ENCODE measurements at regions not wholly inside any gene's neighbourhood (a gene's known extent, or its start where the extent isn't known, plus 50 kb on each side); places are given as distances from the start of the nearest gene placed in this dataset.

DNA sequence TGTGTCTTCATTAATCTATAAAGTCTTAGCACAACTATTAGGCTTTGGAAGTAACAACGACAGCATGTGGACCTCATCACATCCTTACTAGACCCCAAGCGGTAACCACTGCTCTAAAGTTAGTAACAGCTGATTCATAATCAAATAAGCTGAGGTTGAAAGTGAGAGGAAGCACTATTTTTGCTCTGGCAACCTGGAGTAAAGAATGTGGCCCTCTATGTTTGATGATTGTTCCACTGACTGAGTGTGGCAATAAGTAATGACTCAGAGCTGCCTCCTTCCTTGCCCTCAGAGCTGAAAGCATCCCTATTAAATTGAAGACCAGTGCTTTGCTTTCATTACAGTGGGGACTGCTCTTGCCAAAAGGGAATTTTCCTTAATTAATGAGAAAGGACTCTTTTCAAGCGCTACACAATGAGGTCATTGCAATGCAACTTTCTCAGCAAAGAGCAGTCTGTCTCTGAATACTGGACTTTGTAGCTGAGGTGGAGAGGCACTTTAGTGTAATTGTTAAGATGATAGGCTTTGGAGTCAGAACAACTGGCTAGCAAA, 906.1 kb upstream of the RAG2 start:
- FAIRE-seq (peak; percentile 93), DNase-seq (ENCODE audit: low read depth, low spot score) (peak; percentile 78), ATAC-seq (peak; percentile 93)
- no peaks in the 10 kb centered on the region for H4K20me1 ChIP-seq (ENCODE audit: control insufficient read depth, insufficient read depth)
- WGBS (ENCODE audit: insufficient coverage, insufficient replicate concordance, low lambda C conversion rate, missing lambda C conversion rate): 2% methylated on average over 3 of the region's 3 CpGs
- no peaks in the 10 kb centered on the region for H3K36me3 ChIP-seq (ENCODE audit: control insufficient read depth in 2 of 2, insufficient read depth in 2 of 2, low read length in 1 of 2)
- H3K4me1 ChIP-seq (ENCODE audit: control insufficient read depth, insufficient read depth, low read length): peaks cover 18% of the 10 kb centered on the region
- intact Hi-C loops (cut with micrococcal nuclease; ENCODE audit: unreplicated experiment): loop anchor here (1.0 to 2.0 kb wide), 2 partner anchors 33 to 54 kb away; no protein-coding TSS in a partner anchor
- in situ Hi-C loops (cut with MboI): no loop called here
- ChIA-PET RAD21 (ENCODE audit: unreplicated experiment) (interaction anchor here (1.4 to 1.6 kb wide), 2 partner anchors 57 to 178 kb away, joined by 3 to 4 read pairs; no protein-coding TSS in a partner anchor), SMC1A (ENCODE audit: uncharacterized antibody, unreplicated experiment) (no interaction called here), CTCF (no interaction called here), POLR2A (no interaction called here)
- 0 out of 2 replicates have a peak overlapping the region, but pooled peaks have one; percentile 7 for H3K9ac ChIP-seq (ENCODE audit: control insufficient read depth, insufficient read depth, low read length)
- BruUV-seq (replicated peaks): no TSS peak
- no peaks in the 10 kb centered on the region for H3K27me3 ChIP-seq (replicated peaks in 1 of 2; ENCODE audit: control insufficient read depth in 2 of 2, insufficient read depth in 2 of 2, low read length in 1 of 2)
- no peak overlapping the region; the same call in 1 of the 2 replicates for H3K4me3 ChIP-seq
- peak overlapping the region; percentile 34; the same call in 1 of the 2 replicates for H3K27ac ChIP-seq (ENCODE audit: control insufficient read depth, insufficient read depth)
- H3K9me3 ChIP-seq (replicated peaks; ENCODE audit: control insufficient read depth, insufficient read depth, low read length): no peaks in the 10 kb centered on the region
- no peak overlapping the region; the same call in 1 of the 2 replicates for H2AFZ ChIP-seq (ENCODE audit: control insufficient read depth, low read depth, low read length)
- no peaks in the 10 kb centered on the region for H3K79me2 ChIP-seq (ENCODE audit: control insufficient read depth, insufficient read depth, low read length)
- peak overlapping the region; percentile 28 for H3K4me2 ChIP-seq (ENCODE audit: control insufficient read depth, insufficient read depth)
- TF ChIP-seq HCFC1 (IDR thresholded peaks at IDR 0.05; ENCODE audit: low read length): no peak
- TF ChIP-seq CHD2 (IDR thresholded peaks at IDR 0.05; ENCODE audit: borderline replicate concordance, low read depth, low read length): peak; percentile 77
- TF ChIP-seq ZBED1 (IDR thresholded peaks at IDR 0.05; ENCODE audit: borderline replicate concordance): peak; percentile 99
- TF ChIP-seq MEF2B (IDR thresholded peaks at IDR 0.05; ENCODE audit: partially characterized antibody, poor library complexity, severe bottlenecking): peak; percentile 99
- peak in 1 of 2 experiments; percentile 98; a peak in 2 of 4 replicates for TF ChIP-seq ETV6 (conservative IDR thresholded peaks at IDR 0.05 in 1 of 2, IDR thresholded peaks at IDR 0.05 in 1 of 2; ENCODE audit: borderline replicate concordance in 1 of 2, low read depth in 1 of 2)
- no peak for TF ChIP-seq NFYB (IDR thresholded peaks at IDR 0.05; ENCODE audit: insufficient read depth, low read depth, low read length)
- TF ChIP-seq, protein P1, sequence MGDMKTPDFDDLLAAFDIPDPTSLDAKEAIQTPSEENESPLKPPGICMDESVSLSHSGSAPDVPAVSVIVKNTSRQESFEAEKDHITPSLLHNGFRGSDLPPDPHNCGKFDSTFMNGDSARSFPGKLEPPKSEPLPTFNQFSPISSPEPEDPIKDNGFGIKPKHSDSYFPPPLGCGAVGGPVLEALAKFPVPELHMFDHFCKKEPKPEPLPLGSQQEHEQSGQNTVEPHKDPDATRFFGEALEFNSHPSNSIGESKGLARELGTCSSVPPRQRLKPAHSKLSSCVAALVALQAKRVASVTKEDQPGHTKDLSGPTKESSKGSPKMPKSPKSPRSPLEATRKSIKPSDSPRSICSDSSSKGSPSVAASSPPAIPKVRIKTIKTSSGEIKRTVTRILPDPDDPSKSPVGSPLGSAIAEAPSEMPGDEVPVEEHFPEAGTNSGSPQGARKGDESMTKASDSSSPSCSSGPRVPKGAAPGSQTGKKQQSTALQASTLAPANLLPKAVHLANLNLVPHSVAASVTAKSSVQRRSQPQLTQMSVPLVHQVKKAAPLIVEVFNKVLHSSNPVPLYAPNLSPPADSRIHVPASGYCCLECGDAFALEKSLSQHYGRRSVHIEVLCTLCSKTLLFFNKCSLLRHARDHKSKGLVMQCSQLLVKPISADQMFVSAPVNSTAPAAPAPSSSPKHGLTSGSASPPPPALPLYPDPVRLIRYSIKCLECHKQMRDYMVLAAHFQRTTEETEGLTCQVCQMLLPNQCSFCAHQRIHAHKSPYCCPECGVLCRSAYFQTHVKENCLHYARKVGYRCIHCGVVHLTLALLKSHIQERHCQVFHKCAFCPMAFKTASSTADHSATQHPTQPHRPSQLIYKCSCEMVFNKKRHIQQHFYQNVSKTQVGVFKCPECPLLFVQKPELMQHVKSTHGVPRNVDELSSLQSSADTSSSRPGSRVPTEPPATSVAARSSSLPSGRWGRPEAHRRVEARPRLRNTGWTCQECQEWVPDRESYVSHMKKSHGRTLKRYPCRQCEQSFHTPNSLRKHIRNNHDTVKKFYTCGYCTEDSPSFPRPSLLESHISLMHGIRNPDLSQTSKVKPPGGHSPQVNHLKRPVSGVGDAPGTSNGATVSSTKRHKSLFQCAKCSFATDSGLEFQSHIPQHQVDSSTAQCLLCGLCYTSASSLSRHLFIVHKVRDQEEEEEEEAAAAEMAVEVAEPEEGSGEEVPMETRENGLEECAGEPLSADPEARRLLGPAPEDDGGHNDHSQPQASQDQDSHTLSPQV (IDR thresholded peaks at IDR 0.05): no peak
- no peak for TF ChIP-seq NR2C1 (IDR thresholded peaks at IDR 0.05)
- TF ChIP-seq SUPT20H (IDR thresholded peaks at IDR 0.05; ENCODE audit: borderline replicate concordance, control insufficient read depth, low read depth, low read length): no peak
- TF ChIP-seq RFX5 (IDR thresholded peaks at IDR 0.05; ENCODE audit: low read depth, low read length): no peak
- TF ChIP-seq SP1 (IDR thresholded peaks at IDR 0.05; ENCODE audit: low read depth, low read length): peak; percentile 79
- TF ChIP-seq ESRRA (IDR thresholded peaks at IDR 0.05; ENCODE audit: low read length): no peak
- peak; percentile 83; the same call in 1 of the 2 replicates for TF ChIP-seq TCF3 (IDR thresholded peaks at IDR 0.05; ENCODE audit: borderline replicate concordance, insufficient read depth, low read depth, low read length)
- TF ChIP-seq TBL1XR1 (IDR thresholded peaks at IDR 0.05; ENCODE audit: low read depth, low read length): peak; percentile 100
- TF ChIP-seq ZNF384 (IDR thresholded peaks at IDR 0.05; ENCODE audit: borderline replicate concordance, low read depth, low read length): no peak
- TF ChIP-seq SMAD1 (IDR thresholded peaks at IDR 0.05; ENCODE audit: low read depth, partially characterized antibody): no peak
- TF ChIP-seq CBX3 (IDR thresholded peaks at IDR 0.05; ENCODE audit: borderline replicate concordance, low read depth): no peak
- no peak for TF ChIP-seq NRF1 (conservative IDR thresholded peaks at IDR 0.05; ENCODE audit: low read depth, low read length)
- TF ChIP-seq, protein P2, sequence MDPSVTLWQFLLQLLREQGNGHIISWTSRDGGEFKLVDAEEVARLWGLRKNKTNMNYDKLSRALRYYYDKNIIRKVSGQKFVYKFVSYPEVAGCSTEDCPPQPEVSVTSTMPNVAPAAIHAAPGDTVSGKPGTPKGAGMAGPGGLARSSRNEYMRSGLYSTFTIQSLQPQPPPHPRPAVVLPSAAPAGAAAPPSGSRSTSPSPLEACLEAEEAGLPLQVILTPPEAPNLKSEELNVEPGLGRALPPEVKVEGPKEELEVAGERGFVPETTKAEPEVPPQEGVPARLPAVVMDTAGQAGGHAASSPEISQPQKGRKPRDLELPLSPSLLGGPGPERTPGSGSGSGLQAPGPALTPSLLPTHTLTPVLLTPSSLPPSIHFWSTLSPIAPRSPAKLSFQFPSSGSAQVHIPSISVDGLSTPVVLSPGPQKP (IDR thresholded peaks at IDR 0.05; ENCODE audit: low read depth, low read length): no peak

All from GM12878 (cell line).